GM18951 (cell line): ENCODE measurements at regions not wholly inside any gene's neighbourhood (a gene's known extent, or its start where the extent isn't known, plus 50 kb on each side); places are given as distances from the start of the nearest gene placed in this dataset.

Experiments used
- POLR2A ChIP-seq: IDR thresholded peaks from 4 replicates; pipeline ENCODE4 v1.6.1; 2011; ENCODE audit warnings: mild to moderate bottlenecking; ENCODE audit not compliant: insufficient read length, insufficient read depth; ENCODE audit errors: extremely low read depth
- in situ Hi-C: fragments of 300-500 bp; cut with MboI; formaldehyde crosslinking; loops from one replicate; pipeline ENCODE4 v1.12.0; 2022; ENCODE audit warnings: low sequenced_read_pairs, mixed read lengths, inconsistent platforms; ENCODE audit not compliant: unreplicated experiment

- in situ Hi-C loops, result no loop called here
- no peak for TF ChIP-seq POLR2A
Measured at GRCh38 chr3:102092617-102093466, 243.5 kb downstream of the NFKBIZ start.

GRCh38 chr3:102094506-102094905 is 245.2 kb downstream of the NFKBIZ start:
- in situ Hi-C loops, result no loop called here

GRCh38 chr3:102095383-102095782 is 246.1 kb downstream of the NFKBIZ start:
- no peak for TF ChIP-seq POLR2A
- in situ Hi-C loops, result no loop called here

More at GRCh38 chr3:102094506-102094905, 245.2 kb downstream of the NFKBIZ start:
- TF ChIP-seq POLR2A, result no peak

- no peak for TF ChIP-seq POLR2A
- in situ Hi-C loops, result no loop called here
Measured at GRCh38 chr3:102096066-102096465, 246.8 kb downstream of the NFKBIZ start.

- in situ Hi-C loops, result no loop called here
- TF ChIP-seq POLR2A, result no peak
Measured at GRCh38 chr3:102098130-102098885, 249.0 kb downstream of the NFKBIZ start.

GRCh38 chr3:102099913-102100312 is 250.6 kb downstream of the NFKBIZ start:
- no peak for TF ChIP-seq POLR2A
- in situ Hi-C loops, result no loop called here

GRCh38 chr3:102102394-102102793 is 253.1 kb downstream of the NFKBIZ start:
- TF ChIP-seq POLR2A, result no peak
- in situ Hi-C loops, result no loop called here

GRCh38 chr3:102104033-102104432 is 254.7 kb downstream of the NFKBIZ start:
- in situ Hi-C loops, result no loop called here
- no peak for TF ChIP-seq POLR2A

- no peak for TF ChIP-seq POLR2A
- in situ Hi-C loops, result no loop called here
Measured at GRCh38 chr3:102105193-102105592, 255.9 kb downstream of the NFKBIZ start.

GRCh38 chr3:102106416-102107097 is 257.2 kb downstream of the NFKBIZ start:
- no peak for TF ChIP-seq POLR2A
- in situ Hi-C loops, result no loop called here

GRCh38 chr3:102112704-102113230 is 263.5 kb downstream of the NFKBIZ start:
- TF ChIP-seq POLR2A, result no peak
- in situ Hi-C loops, result no loop called here

GRCh38 chr3:102113421-102114041 is 264.2 kb downstream of the NFKBIZ start:
- TF ChIP-seq POLR2A, result no peak
- in situ Hi-C loops, result no loop called here

GRCh38 chr3:102114264-102114979 is 265.1 kb downstream of the NFKBIZ start:
- in situ Hi-C loops, result no loop called here
- TF ChIP-seq POLR2A, result no peak
